IMR-90 (cell line): ENCODE measurements at regions not wholly inside any gene's neighbourhood (a gene's known extent, or its start where the extent isn't known, plus 50 kb on each side); places are given as distances from the start of the nearest gene placed in this dataset.

Experiments used
- ATAC-seq: fragments of 200-7000 bp; cut with Tn5 transposase; 2 replicates; pipeline ENCODE4 v1.9.1; 2020; ENCODE audit warnings: low read depth, mild to moderate bottlenecking, moderate library complexity
- BruUV-seq: library from RNA; stranded (reverse); fragments of 400-500 nt; replicated peaks from 2 replicates; lab custom pipeline; 2021; lab: Mats Ljungman, UMichigan
- CTCF ChIA-PET: fragments of 300-600 bp; formaldehyde crosslinking; extraction: SDS; loops from one replicate; lab custom pipeline; 2021; ENCODE audit warnings: antibody characterized with exemption; lab: Yijun Ruan, JAX
- POLR2A ChIA-PET: fragments of 300-600 bp; sonication (Branson Sonifier 250); formaldehyde crosslinking; loops from one replicate; lab custom pipeline; 2022; ENCODE audit warnings: antibody characterized with exemption; ENCODE audit not compliant: unreplicated experiment; lab: Charles Lee
- DNase-seq: peaks from one replicate; pipeline ENCODE4 v3.0.0; 2013
- H2AFZ ChIP-seq: replicated peaks from 2 replicates; pipeline ENCODE3; 2013; ENCODE audit warnings: low read length, mild to moderate bottlenecking; ENCODE audit not compliant: poor library complexity
- H2AK5ac ChIP-seq: 2 replicates; pipeline ENCODE4 v1.6.1; 2013; ENCODE audit warnings: low read depth, low read length, inconsistent platforms
- H2AK9ac ChIP-seq: replicated peaks from 2 replicates; pipeline ENCODE3; 2013; ENCODE audit warnings: mild to moderate bottlenecking, low read depth, low read length, moderate library complexity; ENCODE audit not compliant: poor library complexity
- H2BK120ac ChIP-seq: 2 replicates; pipeline ENCODE4 v1.6.1; 2013; ENCODE audit warnings: low read depth, low read length, inconsistent platforms
- H2BK15ac ChIP-seq: 3 replicates; pipeline ENCODE4 v1.6.1; 2013; ENCODE audit warnings: low read depth, low read length, inconsistent platforms
- H2BK20ac ChIP-seq: 2 replicates; pipeline ENCODE4 v1.6.1; 2013; ENCODE audit warnings: low read depth, mild to moderate bottlenecking, inconsistent platforms, low read length, moderate library complexity
- H2BK5ac ChIP-seq: 2 replicates; pipeline ENCODE4 v1.6.1; 2013; ENCODE audit warnings: mild to moderate bottlenecking, low read depth, low read length, inconsistent platforms; ENCODE audit not compliant: poor library complexity, severe bottlenecking
- H3K14ac ChIP-seq: replicated peaks from 2 replicates; pipeline ENCODE4 v1.6.1; 2013; ENCODE audit warnings: low read depth, low read length, inconsistent platforms
- H3K18ac ChIP-seq: 2 replicates; pipeline ENCODE4 v1.6.1; 2013; ENCODE audit warnings: low read depth, low read length, control low read depth
- H3K23ac ChIP-seq: 2 replicates; pipeline ENCODE4 v1.6.1; 2013; ENCODE audit warnings: low read depth, low read length, inconsistent platforms
- H3K27ac ChIP-seq: 2 replicates; pipeline ENCODE4 v1.5.1; 2013; ENCODE audit warnings: mild to moderate bottlenecking, control low read depth, low read length; ENCODE audit not compliant: insufficient read depth
- H3K27me3 ChIP-seq: 2 replicates; pipeline ENCODE4 v1.6.1; 2013; ENCODE audit warnings: low read length; ENCODE audit not compliant: control insufficient read depth, insufficient read depth
- H3K36me3 ChIP-seq: 2 replicates; pipeline ENCODE4 v1.6.1; 2013; ENCODE audit warnings: low read length, mixed read lengths; ENCODE audit not compliant: control insufficient read depth, insufficient read depth
- H3K4ac ChIP-seq: 2 replicates; pipeline ENCODE4 v1.6.1; 2013; ENCODE audit warnings: low read depth, low read length, inconsistent platforms
- H3K4me1 ChIP-seq: 2 replicates; pipeline ENCODE4 v1.6.1; 2013; ENCODE audit warnings: low read length, mixed read lengths; ENCODE audit not compliant: control insufficient read depth, insufficient read depth
- H3K4me2 ChIP-seq: 2 replicates; pipeline ENCODE4 v1.6.1; 2013; ENCODE audit warnings: low read depth, mild to moderate bottlenecking, control low read depth, low read length, moderate library complexity
- H3K4me3 ChIP-seq: 2 replicates; pipeline ENCODE4 v1.5.1; 2013; ENCODE audit warnings: low read depth, mild to moderate bottlenecking, control low read depth, low read length, moderate library complexity; ENCODE audit not compliant: insufficient read depth
- H3K56ac ChIP-seq: 2 replicates; pipeline ENCODE4 v1.6.1; 2013; ENCODE audit warnings: low read length, inconsistent platforms; ENCODE audit not compliant: insufficient read depth; ENCODE audit errors: extremely low read depth
- H3K79me1 ChIP-seq, 2 experiments: 2 replicates each; pipeline ENCODE4 v1.6.1; 2013; ENCODE audit warnings: low read length in 2 of 2, inconsistent platforms in 1 of 2, low read depth in 1 of 2
- H3K9ac ChIP-seq: 2 replicates; pipeline ENCODE4 v1.6.1; 2013; ENCODE audit warnings: low read depth, low read length, control low read depth
- H3K9me1 ChIP-seq: 2 replicates; pipeline ENCODE4 v1.6.1; 2013; ENCODE audit warnings: low read length, inconsistent platforms; ENCODE audit not compliant: insufficient read depth
- H3K9me3 ChIP-seq: 2 replicates; pipeline ENCODE4 v1.6.1; 2013; ENCODE audit warnings: low read length; ENCODE audit not compliant: control insufficient read depth, insufficient read depth
- H4K20me1 ChIP-seq: 2 replicates; pipeline ENCODE4 v1.6.1; 2013; ENCODE audit warnings: low read length, inconsistent platforms; ENCODE audit not compliant: insufficient read depth
- H4K5ac ChIP-seq: 2 replicates; pipeline ENCODE4 v1.6.1; 2013; ENCODE audit warnings: mild to moderate bottlenecking, low read depth, low read length, control low read depth
- H4K8ac ChIP-seq, 2 experiments: 2 replicates each; pipeline ENCODE4 v1.6.1; 2013; ENCODE audit warnings: low read depth in 2 of 2, low read length in 2 of 2, control low read depth in 1 of 2, inconsistent platforms in 1 of 2
- H4K91ac ChIP-seq: 2 replicates; pipeline ENCODE4 v1.6.1; 2013; ENCODE audit warnings: low read depth, low read length, inconsistent platforms; ENCODE audit not compliant: insufficient read depth
- BHLHE40 ChIP-seq: fragments of 150-350 bp; IDR thresholded peaks from 2 replicates; pipeline ENCODE4 v1.6.1; 2016; ENCODE audit warnings: mild to moderate bottlenecking, low read depth, low read length
- CEBPB ChIP-seq: IDR thresholded peaks from 2 replicates; pipeline ENCODE4 v1.6.1; 2012; ENCODE audit warnings: low read depth, low read length, improper control_type of control experiment
- NFE2L2 ChIP-seq: fragments of 150-350 bp; IDR thresholded peaks from 2 replicates; pipeline ENCODE4 v1.6.1; 2016; ENCODE audit warnings: low read depth, mild to moderate bottlenecking, low read length
- WGBS, 2 experiments: methylation state at CpG; one replicate each; pipeline versions ENCODE4 v1.1.5 to v1.1.7; 2013; ENCODE audit warnings: missing lambda C conversion rate in 2 of 2; ENCODE audit not compliant: insufficient read length in 1 of 2; ENCODE audit errors: extremely low coverage in 2 of 2; 5-methylcytosine and 5-hydroxymethylcytosine counted together
- dilution Hi-C: fragments of 300-500 bp; cut with HindIII; formaldehyde crosslinking; loops from one replicate; pipeline ENCODE4 v1.14.3; 2018; ENCODE audit warnings: low sequenced_read_pairs; ENCODE audit not compliant: unreplicated experiment
- in situ Hi-C: fragments of 300-500 bp; cut with MboI; formaldehyde crosslinking; loops from 3 replicates; pipeline ENCODE4 v1.14.3; 2019; ENCODE audit warnings: low sequenced_read_pairs, inconsistent platforms, mixed read lengths
- intact Hi-C: fragments of 100-400 bp; cut with micrococcal nuclease; formaldehyde crosslinking; loops from 2 replicates; pipeline ENCODE4 v1.10.0; 2022
- TF ChIP-seq, protein P1 (sequence below): fragments of 150-350 bp; IDR thresholded peaks from 2 replicates; pipeline ENCODE4 v1.6.1; 2017; ENCODE audit warnings: mild to moderate bottlenecking, antibody characterized with exemption, low read length, low read depth

DNA sequence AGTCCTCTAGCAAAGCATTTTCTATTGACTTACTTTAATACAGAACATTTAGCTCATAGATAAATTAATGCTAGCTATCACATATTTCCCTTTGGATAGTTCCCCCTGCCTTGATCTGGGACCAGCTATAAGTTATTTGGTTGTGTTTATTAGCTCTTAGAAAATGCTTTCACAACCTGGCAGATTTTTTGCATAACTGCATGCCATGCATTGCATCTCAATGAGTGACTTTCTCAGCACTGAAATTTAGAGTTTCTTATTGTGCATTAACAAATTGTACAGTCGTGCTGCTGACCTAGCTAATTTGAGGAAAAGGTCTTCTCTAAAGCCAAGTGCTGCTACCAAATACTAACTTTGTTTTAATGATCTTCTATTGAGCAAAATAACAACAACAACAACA, 164.8 kb downstream of the PLPPR5 start:
- no peak overlapping the region for H3K14ac ChIP-seq
- H2BK120ac ChIP-seq, result no peak overlapping the region
- no peak overlapping the region for H2AFZ ChIP-seq
- no peak overlapping the region for H2AK5ac ChIP-seq
- no peaks in the 10 kb centered on the region for H3K9me1 ChIP-seq
- intact Hi-C loops, result no loop called here
- H3K27me3 ChIP-seq, result no peaks in the 10 kb centered on the region
- H4K5ac ChIP-seq, result no peak overlapping the region
- H3K18ac ChIP-seq, result no peak overlapping the region
- no TSS peak for BruUV-seq
- no CpG with 5 or more reads among the region's 1 CpG for WGBS, 2 experiments
- ChIA-PET CTCF (no interaction called here), POLR2A (no interaction called here)
- H2BK15ac ChIP-seq, result no peak overlapping the region
- no peak overlapping the region for H2BK5ac ChIP-seq
- H3K9me3 ChIP-seq, result no peaks in the 10 kb centered on the region
- dilution Hi-C loops, result no loop called here
- ATAC-seq (peak; percentile 72), DNase-seq (peak; percentile 18)
- TF ChIP-seq BHLHE40 (no peak), CEBPB (peak; percentile 58), NFE2L2 (no peak)
- TF ChIP-seq, protein P1, sequence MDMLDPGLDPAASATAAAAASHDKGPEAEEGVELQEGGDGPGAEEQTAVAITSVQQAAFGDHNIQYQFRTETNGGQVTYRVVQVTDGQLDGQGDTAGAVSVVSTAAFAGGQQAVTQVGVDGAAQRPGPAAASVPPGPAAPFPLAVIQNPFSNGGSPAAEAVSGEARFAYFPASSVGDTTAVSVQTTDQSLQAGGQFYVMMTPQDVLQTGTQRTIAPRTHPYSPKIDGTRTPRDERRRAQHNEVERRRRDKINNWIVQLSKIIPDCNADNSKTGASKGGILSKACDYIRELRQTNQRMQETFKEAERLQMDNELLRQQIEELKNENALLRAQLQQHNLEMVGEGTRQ, result no peak
- H3K23ac ChIP-seq, result no peak overlapping the region
- no peaks in the 10 kb centered on the region for H3K4me1 ChIP-seq
- no peak overlapping the region for H2BK20ac ChIP-seq
- no peak overlapping the region for H3K9ac ChIP-seq
- no peak overlapping the region for H3K4me2 ChIP-seq
- H3K27ac ChIP-seq, result no peak overlapping the region
- no peaks in the 10 kb centered on the region for H3K79me1 ChIP-seq
- H3K36me3 ChIP-seq, result no peaks in the 10 kb centered on the region
- no peak overlapping the region for H3K4ac ChIP-seq
- H4K91ac ChIP-seq, result no peak overlapping the region
- H3K56ac ChIP-seq, result no peak overlapping the region
- H4K8ac ChIP-seq, result no peak overlapping the region
- in situ Hi-C loops, result no loop called here
- no peaks in the 10 kb centered on the region for H4K20me1 ChIP-seq
- H3K4me3 ChIP-seq, result no peak overlapping the region
- H2AK9ac ChIP-seq, result no peak overlapping the region
